Endothelial cell of umbilical vein (primary cell): ENCODE measurements at regions not wholly inside any gene's neighbourhood (a gene's known extent, or its start where the extent isn't known, plus 50 kb on each side); places are given as distances from the start of the nearest gene placed in this dataset.

Source experiments
- BruUV-seq: library from RNA; stranded (reverse); fragments of 400-500 nt; replicated peaks from 2 replicates; lab custom pipeline; 2021; lab: Mats Ljungman, UMichigan
- CTCF ChIA-PET: fragments of 300-600, 350-600 bp; sonication (Branson Sonifier 250); formaldehyde crosslinking; loops from one replicate; lab custom pipeline; 2021; ENCODE audit warnings: antibody characterized with exemption, inconsistent platforms; lab: Charles Lee
- POLR2A ChIA-PET: fragments of 300-600, 350-600 bp; sonication (Branson Sonifier 250); formaldehyde crosslinking; loops from one replicate; lab custom pipeline; 2021; ENCODE audit warnings: antibody characterized with exemption, inconsistent platforms; lab: Charles Lee
- DNase-seq: peaks from one replicate; pipeline ENCODE4 v3.0.0-alpha.2; 2011; ENCODE audit warnings: low read depth, low spot score
- FAIRE-seq: peaks from 2 replicates; lab custom pipeline; 2011; peaks lifted over from hg19 to GRCh38; lab: Jason Lieb, UNC
- H2AFZ ChIP-seq: 2 replicates; pipeline ENCODE4 v1.6.0; 2012; ENCODE audit warnings: low read depth, low read length, control low read depth, inconsistent platforms
- H3K27ac ChIP-seq: 2 replicates; pipeline ENCODE4 v1.5.1; 2011; ENCODE audit warnings: low read depth, mild to moderate bottlenecking, control low read depth, low read length, moderate library complexity; ENCODE audit not compliant: insufficient read depth
- H3K27me3 ChIP-seq, 2 experiments: 2 replicates each; pipeline versions ENCODE4 v1.6.0 to v1.6.1; 2011; ENCODE audit warnings: low read length in 2 of 2, mixed read lengths in 1 of 2; ENCODE audit not compliant: control insufficient read depth in 2 of 2, insufficient read depth in 2 of 2
- H3K36me3 ChIP-seq, 2 experiments: 2 replicates in 1 of 2; 3 replicates in 1 of 2; pipeline ENCODE4 v1.5.1; 2011; ENCODE audit warnings: low read length in 2 of 2, mild to moderate bottlenecking in 1 of 2, moderate library complexity in 1 of 2; ENCODE audit not compliant: control insufficient read depth in 2 of 2, insufficient read depth in 2 of 2; ENCODE audit errors: extremely low read depth in 1 of 2
- H3K4me1 ChIP-seq: 3 replicates; pipeline ENCODE4 v1.5.1; 2011; ENCODE audit warnings: mild to moderate bottlenecking, low read length; ENCODE audit not compliant: control insufficient read depth, insufficient read depth; ENCODE audit errors: extremely low read depth
- H3K4me2 ChIP-seq: 2 replicates; pipeline ENCODE4 v1.6.1; 2011; ENCODE audit warnings: low read length, control low read depth, mixed read lengths; ENCODE audit not compliant: insufficient read depth
- H3K4me3 ChIP-seq, 3 experiments: fragments of 200-600 bp in 1 of 3; sonication (generic), shearing (Covaris generic) in 1 of 3; replicated peaks in 1 of 3; 2 replicates each; pipeline ENCODE4 v1.5.1; 2011 to 2016; ENCODE audit warnings: control low read depth in 3 of 3, low read length in 3 of 3, mild to moderate bottlenecking in 2 of 3, inconsistent platforms in 1 of 3, low read depth in 1 of 3, moderate library complexity in 1 of 3; ENCODE audit not compliant: insufficient read depth in 1 of 3
- H3K79me2 ChIP-seq: 2 replicates; pipeline ENCODE4 v1.6.0; 2012; ENCODE audit warnings: low read length, inconsistent platforms; ENCODE audit not compliant: control insufficient read depth, insufficient read depth
- H3K9ac ChIP-seq: replicated peaks from 2 replicates; pipeline ENCODE3; 2011; ENCODE audit warnings: low read length, control low read depth; ENCODE audit not compliant: insufficient read depth; ENCODE audit errors: extremely low read depth
- H3K9me1 ChIP-seq: replicated peaks from 3 replicates; pipeline ENCODE4 v1.6.0; 2011; ENCODE audit warnings: mild to moderate bottlenecking, low read length; ENCODE audit not compliant: control insufficient read depth, insufficient read depth; ENCODE audit errors: extremely low read depth
- H3K9me3 ChIP-seq: replicated peaks from 2 replicates; pipeline ENCODE4 v1.5.1; 2012; ENCODE audit warnings: low read length, inconsistent platforms; ENCODE audit not compliant: control insufficient read depth, insufficient read depth
- H4K20me1 ChIP-seq: replicated peaks from 2 replicates; pipeline ENCODE3; 2011; ENCODE audit warnings: mild to moderate bottlenecking, low read length; ENCODE audit not compliant: control insufficient read depth, insufficient read depth; ENCODE audit errors: extremely low read depth
- EZH2 ChIP-seq: IDR thresholded peaks from 2 replicates; pipeline ENCODE4 v1.6.1; 2012; ENCODE audit warnings: borderline replicate concordance, low read depth, mild to moderate bottlenecking, moderate library complexity, low read length, inconsistent platforms; ENCODE audit not compliant: severe bottlenecking
- FOS ChIP-seq: IDR thresholded peaks from 2 replicates; pipeline ENCODE4 v1.6.1; 2011; ENCODE audit warnings: mild to moderate bottlenecking, low read length, moderate library complexity, borderline replicate concordance; ENCODE audit not compliant: insufficient read depth
- GATA2 ChIP-seq: IDR thresholded peaks from 2 replicates; pipeline ENCODE4 v1.7.0; 2011; ENCODE audit warnings: low read depth, mild to moderate bottlenecking, moderate library complexity, mixed read lengths, low read length; ENCODE audit not compliant: insufficient read length, insufficient read depth
- JUN ChIP-seq: IDR thresholded peaks from 2 replicates; pipeline ENCODE4 v1.6.1; 2011; ENCODE audit warnings: borderline replicate concordance, low read depth; ENCODE audit not compliant: insufficient read length, insufficient read depth
- MAX ChIP-seq: IDR thresholded peaks from 2 replicates; pipeline ENCODE4 v1.6.1; 2011; ENCODE audit not compliant: insufficient read depth, insufficient read length
- MYC ChIP-seq: IDR thresholded peaks from one replicate; pipeline ENCODE4 v1.6.1; 2011; ENCODE audit warnings: mild to moderate bottlenecking, low read depth, low read length
- POLR2A ChIP-seq: IDR thresholded peaks from 2 replicates; pipeline ENCODE4 v1.6.1; 2012; ENCODE audit warnings: low read depth, mild to moderate bottlenecking, control low read depth, low read length
- POLR2AphosphoS5 ChIP-seq: IDR thresholded peaks from 2 replicates; pipeline ENCODE4 v1.6.1; 2012; ENCODE audit warnings: low read depth, mild to moderate bottlenecking, control low read depth, low read length, moderate library complexity; ENCODE audit not compliant: insufficient read depth
- dilution Hi-C: fragments of 300-500 bp; cut with MboI; formaldehyde crosslinking; loops from one replicate; pipeline ENCODE4 v1.15.0; 2019; ENCODE audit warnings: low sequenced_read_pairs; ENCODE audit not compliant: extremely low pct_ligation_motif_present
- intact Hi-C: fragments of 100-400 bp; cut with micrococcal nuclease; formaldehyde crosslinking; loops from one replicate; pipeline ENCODE4 v1.10.0; 2022
- TF ChIP-seq, protein P1 (sequence below), 2 donors: IDR thresholded peaks; 1 replicate in 1 of 2; 2 replicates in 1 of 2; pipeline ENCODE4 v1.5.1; 2011; ENCODE audit warnings: low read length in 2 of 2, mild to moderate bottlenecking in 2 of 2, moderate library complexity in 2 of 2, control low read depth in 1 of 2, inconsistent platforms in 1 of 2, low read depth in 1 of 2; ENCODE audit not compliant: insufficient read depth in 1 of 2; ENCODE audit errors: extremely low read depth in 1 of 2

DNA sequence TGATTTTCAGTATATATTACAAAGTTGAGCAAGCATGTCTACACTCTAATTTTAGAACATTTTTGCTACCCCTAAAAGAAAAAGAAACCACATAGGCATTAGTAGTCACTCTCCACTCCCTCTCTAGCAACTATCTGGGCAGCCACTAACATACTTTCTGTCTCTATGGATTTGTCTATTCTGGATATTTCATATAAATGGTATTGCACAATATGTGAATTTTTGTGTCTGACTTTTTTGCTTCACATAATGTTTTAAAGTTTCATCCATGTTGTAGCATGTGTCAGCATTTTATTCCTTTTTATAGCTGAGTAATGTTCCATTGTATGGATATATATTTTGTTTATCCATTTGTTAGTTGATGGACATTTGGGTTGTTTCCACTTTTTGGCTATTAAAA is 232.5 kb upstream of the CTAGE1 start:
- Histone ChIP-seq H3K27ac (no peak overlapping the region), H3K79me2 (no peaks in the 10 kb centered on the region), H3K4me2 (no peak overlapping the region), H4K20me1 (no peaks in the 10 kb centered on the region), H3K9me3 (no peaks in the 10 kb centered on the region), H3K27me3 (no peaks in the 10 kb centered on the region), H3K4me3 (no peak overlapping the region), H3K9me1 (no peaks in the 10 kb centered on the region), H3K36me3 (no peaks in the 10 kb centered on the region), H3K4me1 (no peaks in the 10 kb centered on the region), H3K9ac (no peak overlapping the region), H2AFZ (no peak overlapping the region)
- CTCF ChIA-PET, result no interaction called here
- POLR2A ChIA-PET, result no interaction called here
- TF ChIP-seq, protein P1, sequence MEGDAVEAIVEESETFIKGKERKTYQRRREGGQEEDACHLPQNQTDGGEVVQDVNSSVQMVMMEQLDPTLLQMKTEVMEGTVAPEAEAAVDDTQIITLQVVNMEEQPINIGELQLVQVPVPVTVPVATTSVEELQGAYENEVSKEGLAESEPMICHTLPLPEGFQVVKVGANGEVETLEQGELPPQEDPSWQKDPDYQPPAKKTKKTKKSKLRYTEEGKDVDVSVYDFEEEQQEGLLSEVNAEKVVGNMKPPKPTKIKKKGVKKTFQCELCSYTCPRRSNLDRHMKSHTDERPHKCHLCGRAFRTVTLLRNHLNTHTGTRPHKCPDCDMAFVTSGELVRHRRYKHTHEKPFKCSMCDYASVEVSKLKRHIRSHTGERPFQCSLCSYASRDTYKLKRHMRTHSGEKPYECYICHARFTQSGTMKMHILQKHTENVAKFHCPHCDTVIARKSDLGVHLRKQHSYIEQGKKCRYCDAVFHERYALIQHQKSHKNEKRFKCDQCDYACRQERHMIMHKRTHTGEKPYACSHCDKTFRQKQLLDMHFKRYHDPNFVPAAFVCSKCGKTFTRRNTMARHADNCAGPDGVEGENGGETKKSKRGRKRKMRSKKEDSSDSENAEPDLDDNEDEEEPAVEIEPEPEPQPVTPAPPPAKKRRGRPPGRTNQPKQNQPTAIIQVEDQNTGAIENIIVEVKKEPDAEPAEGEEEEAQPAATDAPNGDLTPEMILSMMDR (IDR thresholded peaks at IDR 0.05; ENCODE audit: extremely low read depth in 1 of 2, insufficient read depth in 1 of 2, low read depth in 1 of 2, low read length in 2 of 2), result no peak
- TF ChIP-seq MAX (no peak), JUN (no peak), MYC (no peak), FOS (no peak), POLR2AphosphoS5 (no peak), GATA2 (no peak), EZH2 (no peak), POLR2A (no peak)
- FAIRE-seq (no peak), DNase-seq (no peak)
- intact Hi-C loops, result no loop called here
- BruUV-seq, result no TSS peak
- dilution Hi-C loops, result no loop called here
